ENCODE measurements at regions not wholly inside any gene's neighbourhood (a gene's known extent, or its start where the extent isn't known, plus 50 kb on each side); places are given as distances from the start of the nearest gene placed in this dataset.

- DNase-seq (ENCODE audit: extremely low spot score), result no peak
- ChIA-PET POLR2A (no interaction called here), CTCF (interaction anchor here (1.0 kb wide), 1 partner anchor 12 kb away, joined by 3 read pairs; no protein-coding TSS in a partner anchor)
- TF ChIP-seq CTCF (IDR thresholded peaks at IDR 0.05; ENCODE audit: control extremely low read depth, extremely low read depth, low read depth, missing control alignments), result no peak
Observed at GRCh38 chr19:28419312-28419711, 793.6 kb downstream of the UQCRFS1 start.

DNA sequence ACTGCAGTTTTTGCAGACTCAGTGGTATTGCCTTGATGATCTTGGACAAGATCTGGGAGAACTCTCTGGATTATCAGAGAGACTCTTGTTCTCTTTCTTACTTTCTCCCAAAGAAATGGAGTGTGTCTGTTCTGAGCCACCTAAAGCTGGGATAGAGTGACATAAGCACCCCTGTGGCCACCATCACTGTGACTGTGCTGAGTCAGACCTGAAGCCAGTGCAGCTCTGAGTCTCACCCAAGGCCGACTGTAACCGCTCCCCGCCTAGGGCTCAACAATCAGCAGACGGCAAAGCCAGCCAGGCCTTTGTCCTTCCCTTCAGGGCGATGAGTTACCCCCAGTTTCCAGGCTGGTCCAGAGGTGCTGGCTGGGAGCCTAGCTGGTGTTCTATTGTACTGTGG, 795.6 kb downstream of the UQCRFS1 start:
- no peak for TF ChIP-seq CTCF (IDR thresholded peaks at IDR 0.05; ENCODE audit: control extremely low read depth, extremely low read depth, low read depth, missing control alignments)
- CTCF ChIA-PET, result no interaction called here
- no peak for DNase-seq (ENCODE audit: extremely low spot score)
- POLR2A ChIA-PET, result no interaction called here

DNA sequence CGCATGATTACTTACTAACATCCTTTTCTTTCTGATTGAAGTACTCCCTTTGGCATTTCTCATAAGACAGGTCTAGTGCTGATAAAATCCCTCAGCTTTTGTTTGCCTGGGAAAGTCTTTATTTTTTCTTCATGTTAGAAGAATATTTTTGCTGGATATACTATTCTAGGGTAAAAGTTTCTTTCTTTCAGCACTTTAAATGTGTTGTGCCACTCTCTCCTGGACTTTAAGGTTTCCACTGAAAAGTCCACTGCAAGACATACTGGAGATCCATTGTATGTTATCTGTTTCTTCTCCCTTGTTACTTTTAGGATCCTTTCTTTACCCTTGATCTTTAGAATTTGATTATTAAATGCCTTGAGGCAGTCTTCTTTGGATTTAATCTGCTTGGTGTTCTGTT, 796.7 kb downstream of the UQCRFS1 start:
- ChIA-PET POLR2A (no interaction called here), CTCF (no interaction called here)
- no peak for DNase-seq (ENCODE audit: extremely low spot score)
- TF ChIP-seq CTCF (IDR thresholded peaks at IDR 0.05; ENCODE audit: control extremely low read depth, extremely low read depth, low read depth, missing control alignments), result no peak

GRCh38 chr19:28414748-28415147, 798.2 kb downstream of the UQCRFS1 start:
- no peak for TF ChIP-seq CTCF (IDR thresholded peaks at IDR 0.05; ENCODE audit: control extremely low read depth, extremely low read depth, low read depth, missing control alignments)
- CTCF ChIA-PET, result no interaction called here
- DNase-seq (ENCODE audit: extremely low spot score), result no peak
- POLR2A ChIA-PET, result no interaction called here

DNA sequence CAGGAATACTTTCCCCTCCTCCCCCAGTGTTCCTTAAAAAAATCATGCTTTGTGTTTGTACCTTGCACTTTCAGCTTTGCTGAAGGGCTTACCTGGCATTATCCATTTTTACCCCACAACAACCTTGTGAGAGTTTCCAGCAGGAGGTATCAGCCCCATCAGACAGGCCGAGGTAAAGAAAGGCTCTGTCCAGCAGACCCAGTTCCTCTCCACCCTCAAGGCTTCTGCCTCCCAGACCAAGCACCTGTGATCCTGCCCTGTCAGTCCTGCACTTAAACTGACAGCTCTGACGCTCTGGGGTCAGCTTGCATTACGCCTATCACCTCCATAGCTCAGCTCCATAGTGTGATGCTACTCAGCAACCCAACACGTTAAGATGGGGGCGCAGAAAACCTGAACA, 803.1 kb downstream of the UQCRFS1 start:
- DNase-seq (ENCODE audit: extremely low spot score), result no peak
- no peak for TF ChIP-seq CTCF (IDR thresholded peaks at IDR 0.05; ENCODE audit: control extremely low read depth, extremely low read depth, low read depth, missing control alignments)
- CTCF ChIA-PET, result interaction anchor here (1.2 kb wide), 1 partner anchor 9 kb away, joined by 3 read pairs; no protein-coding TSS in a partner anchor
- POLR2A ChIA-PET, result no interaction called here

- ChIA-PET POLR2A (no interaction called here), CTCF (interaction anchor here (1.3 kb wide), 1 partner anchor 12 kb away, joined by 3 read pairs; no protein-coding TSS in a partner anchor)
- no peak for DNase-seq (ENCODE audit: extremely low spot score)
- no peak for TF ChIP-seq CTCF (IDR thresholded peaks at IDR 0.05; ENCODE audit: control extremely low read depth, extremely low read depth, low read depth, missing control alignments)
Observed at GRCh38 chr19:28406966-28407365, 806.0 kb downstream of the UQCRFS1 start.

- DNase-seq (ENCODE audit: extremely low spot score), result no peak
- CTCF ChIA-PET, result no interaction called here
- no peak for TF ChIP-seq CTCF (IDR thresholded peaks at IDR 0.05; ENCODE audit: control extremely low read depth, extremely low read depth, low read depth, missing control alignments)
- POLR2A ChIA-PET, result no interaction called here
Observed at GRCh38 chr19:28405346-28405742, 807.6 kb downstream of the UQCRFS1 start.
